GM23338 (cell line): ENCODE measurements at regions not wholly inside any gene's neighbourhood (a gene's known extent, or its start where the extent isn't known, plus 50 kb on each side); places are given as distances from the start of the nearest gene placed in this dataset.

Experiments
- ATAC-seq: fragments of 200-7000 bp; cut with Tn5 transposase; 3 replicates; pipeline ENCODE4 v1.9.1; 2020
- DNase-seq: peaks from one replicate; pipeline ENCODE4 v3.0.0-alpha.2; 2015; ENCODE audit warnings: low spot score
- H2AFZ ChIP-seq: fragments of 200-600 bp; sonication (generic); 2 replicates; pipeline ENCODE4 v1.8.0; 2016; ENCODE audit warnings: antibody characterized with exemption, mild to moderate bottlenecking, moderate library complexity
- H3F3A ChIP-seq: fragments of 200-600 bp; sonication (generic); replicated peaks from 2 replicates; pipeline ENCODE4 v1.8.0; 2017; ENCODE audit warnings: antibody characterized with exemption, mixed run types, low read depth
- H3K27ac ChIP-seq: fragments of 200-600 bp; sonication (generic); 2 replicates; pipeline ENCODE4 v1.6.1; 2016; ENCODE audit warnings: low read depth
- H3K27me3 ChIP-seq: fragments of 200-600 bp; sonication (generic); 2 replicates; pipeline ENCODE4 v1.8.0; 2016; ENCODE audit warnings: mild to moderate bottlenecking, mixed run types, moderate library complexity; ENCODE audit not compliant: insufficient read depth
- H3K36me3 ChIP-seq: fragments of 200-600 bp; sonication (generic); 2 replicates; pipeline ENCODE4 v1.8.0; 2016; ENCODE audit warnings: mild to moderate bottlenecking; ENCODE audit not compliant: insufficient read depth
- H3K4me1 ChIP-seq: fragments of 200-600 bp; sonication (generic); 2 replicates; pipeline ENCODE4 v1.8.0; 2016; ENCODE audit warnings: mild to moderate bottlenecking, moderate library complexity; ENCODE audit not compliant: insufficient read depth
- H3K4me2 ChIP-seq: fragments of 200-600 bp; sonication (generic); 2 replicates; pipeline ENCODE4 v1.7.1; 2017; ENCODE audit warnings: mixed run types
- H3K4me3 ChIP-seq: fragments of 200-600 bp; sonication (generic); 2 replicates; pipeline ENCODE4 v1.6.1; 2016; ENCODE audit warnings: mixed run types
- H3K79me2 ChIP-seq: fragments of 200-600 bp; sonication (generic); replicated peaks from 2 replicates; pipeline ENCODE4 v1.8.0; 2017; ENCODE audit warnings: mild to moderate bottlenecking; ENCODE audit not compliant: insufficient read depth
- H3K9me2 ChIP-seq: fragments of 200-600 bp; sonication (generic); 2 replicates; pipeline ENCODE4 v1.8.0; 2017; ENCODE audit not compliant: insufficient read depth
- H4K20me1 ChIP-seq: fragments of 200-600 bp; sonication (generic); replicated peaks from 2 replicates; pipeline ENCODE4 v1.8.0; 2017; ENCODE audit warnings: mild to moderate bottlenecking; ENCODE audit not compliant: insufficient read depth
- H3K27ac Mint-ChIP-seq: 2 replicates; pipeline ENCODE4 v1.8.0; 2020; ENCODE audit warnings: inconsistent platforms, mild to moderate bottlenecking, moderate library complexity, mixed read lengths
- H3K27me3 Mint-ChIP-seq: 3 replicates; pipeline ENCODE4 v1.8.0; 2022; ENCODE audit warnings: low read depth, mild to moderate bottlenecking, moderate library complexity, mixed read lengths, inconsistent platforms; ENCODE audit not compliant: insufficient read depth, poor library complexity
- H3K36me3 Mint-ChIP-seq: 3 replicates; pipeline ENCODE4 v1.8.0; 2021; ENCODE audit warnings: low read depth, mild to moderate bottlenecking, inconsistent platforms, moderate library complexity, mixed read lengths
- H3K4me1 Mint-ChIP-seq: 3 replicates; pipeline ENCODE4 v1.8.0; 2020; ENCODE audit warnings: mild to moderate bottlenecking, inconsistent platforms, mixed read lengths
- H3K4me3 Mint-ChIP-seq: 3 replicates; pipeline ENCODE4 v1.8.0; 2021; ENCODE audit warnings: moderate library complexity, mild to moderate bottlenecking, inconsistent platforms, mixed read lengths
- H3K9me3 Mint-ChIP-seq: 3 replicates; pipeline ENCODE4 v1.8.0; 2020; ENCODE audit warnings: moderate library complexity, mild to moderate bottlenecking, inconsistent platforms, mixed read lengths
- ETS1 ChIP-seq: IDR thresholded peaks from 2 replicates; pipeline ENCODE4 v1.6.1; 2016; ENCODE audit warnings: antibody characterized with exemption
- EZH2phosphoT487 ChIP-seq: fragments of 200-600 bp; sonication (generic); IDR thresholded peaks from one replicate; pipeline ENCODE4 v1.8.1; 2018; ENCODE audit warnings: antibody characterized with exemption; ENCODE audit not compliant: unreplicated experiment
- POLR2AphosphoS5 ChIP-seq: IDR thresholded peaks from 2 replicates; pipeline ENCODE4 v1.6.1; 2016; ENCODE audit warnings: antibody characterized with exemption, low read depth
- STAT1 ChIP-seq: IDR thresholded peaks from one replicate; pipeline ENCODE4 v1.6.1; 2016; ENCODE audit warnings: antibody characterized with exemption; ENCODE audit not compliant: unreplicated experiment
- ZNF114 ChIP-seq: fragments of 250-450 bp; sonication (Bioruptor Pico); IDR thresholded peaks from 2 replicates; pipeline ENCODE4 v1.5.0; 2020; ENCODE audit warnings: mild to moderate bottlenecking, moderate library complexity
- ZNF462 ChIP-seq: fragments of 250-450 bp; sonication (Bioruptor Pico); IDR thresholded peaks from 2 replicates; pipeline ENCODE4 v1.5.0; 2020; ENCODE audit warnings: mild to moderate bottlenecking, moderate library complexity

GRCh38 chr1:219086956-219087469, 86.7 kb upstream of the LYPLAL1 start (continued):
- TF ChIP-seq ZNF462 (no peak), EZH2phosphoT487 (no peak), POLR2AphosphoS5 (no peak)

- Mint-ChIP-seq H3K36me3 (no peaks in the 10 kb centered on the region), H3K9me3 (no peaks in the 10 kb centered on the region; the same call in 2 of the 3 replicates), H3K27ac (peak overlapping the region; percentile 51; the same call in 1 of the 2 replicates), H3K27me3 (no peaks in the 10 kb centered on the region), H3K4me3 (no peak overlapping the region), H3K4me1 (peaks cover 6% of the 10 kb centered on the region; the same call in 2 of the 3 replicates)
- Histone ChIP-seq H3K27me3 (no peaks in the 10 kb centered on the region), H4K20me1 (no peaks in the 10 kb centered on the region), H3K9me2 (no peaks in the 10 kb centered on the region), H2AFZ (peak overlapping the region; percentile 20; the same call in 1 of the 2 replicates), H3K27ac (no peak overlapping the region), H3K79me2 (no peaks in the 10 kb centered on the region), H3K4me2 (no peak overlapping the region), H3K36me3 (no peaks in the 10 kb centered on the region), H3K4me3 (no peak overlapping the region), H3F3A (no peaks in the 10 kb centered on the region), H3K4me1 (no peaks in the 10 kb centered on the region)
- no peak for ATAC-seq
- no peak for DNase-seq
- no peak for TF ChIP-seq ETS1
- no peak for TF ChIP-seq ZNF114 (CRISPR knock-in tag)
- TF ChIP-seq EZH2phosphoT487 = no peak
- no peak for TF ChIP-seq STAT1
Measured at GRCh38 chr1:219088778-219089557, 84.7 kb upstream of the LYPLAL1 start.
